SK-N-SH treated with all-trans-retinoic acid at 6 μM for 48 hours (cell line): ENCODE measurements at regions not wholly inside any gene's neighbourhood (a gene's known extent, or its start where the extent isn't known, plus 50 kb on each side); places are given as distances from the start of the nearest gene placed in this dataset.
"Not testable (repeated sequence)": the region's sequence is repeated elsewhere in the genome, so short reads cannot be mapped to it uniquely, and the experiment has no call there.

ENCODE experiments used
- ATAC-seq: fragments of 200-7000 bp; cut with Tn5 transposase; 3 replicates; pipeline ENCODE4 v1.9.1; 2020; ENCODE audit warnings: mild to moderate bottlenecking, moderate library complexity
- ARNTL ChIP-seq: fragments of 450-650 bp; formaldehyde crosslinking; IDR thresholded peaks from 2 replicates; pipeline ENCODE4 v1.5.0; 2020; ENCODE audit warnings: low read depth, mild to moderate bottlenecking, moderate library complexity, borderline replicate concordance
- BACH2 ChIP-seq: fragments of 250-450 bp; sonication (Bioruptor Pico); IDR thresholded peaks from 2 replicates; pipeline ENCODE4 v1.9.0; 2021; ENCODE audit warnings: mild to moderate bottlenecking, borderline replicate concordance
- CREB5 ChIP-seq: fragments of 250-450 bp; sonication (Bioruptor Pico); IDR thresholded peaks from 2 replicates; pipeline ENCODE4 v1.5.1; 2020; ENCODE audit warnings: low read depth, mild to moderate bottlenecking, moderate library complexity
- CSDC2 ChIP-seq: fragments of 250-450 bp; sonication (Bioruptor Pico); IDR thresholded peaks from 2 replicates; pipeline ENCODE4 v1.5.0; 2020; ENCODE audit warnings: mild to moderate bottlenecking, moderate library complexity
- CSRNP3 ChIP-seq: fragments of 250-450 bp; sonication (Bioruptor Pico); IDR thresholded peaks from 2 replicates; pipeline ENCODE4 v1.5.1; 2021; ENCODE audit warnings: mild to moderate bottlenecking, moderate library complexity
- ESRRG ChIP-seq: fragments of 250-450 bp; sonication (Bioruptor Pico); IDR thresholded peaks from 2 replicates; pipeline ENCODE4 v1.6.1; 2021; ENCODE audit warnings: mild to moderate bottlenecking
- GLIS3 ChIP-seq: fragments of 250-450 bp; sonication (Bioruptor Pico); IDR thresholded peaks from 2 replicates; pipeline ENCODE4 v1.5.0; 2020; ENCODE audit warnings: mild to moderate bottlenecking, moderate library complexity
- ISL1 ChIP-seq: fragments of 250-450 bp; sonication (Bioruptor Pico); IDR thresholded peaks from 2 replicates; pipeline ENCODE4 v2.1.2; 2022; ENCODE audit warnings: mild to moderate bottlenecking, moderate library complexity
- POU6F1 ChIP-seq: fragments of 250-450 bp; sonication (Bioruptor Pico); IDR thresholded peaks from 2 replicates; pipeline ENCODE4 v1.8.0; 2021; ENCODE audit warnings: low read depth, mild to moderate bottlenecking, moderate library complexity, borderline replicate concordance
- PPARA ChIP-seq: fragments of 250-450 bp; sonication (Bioruptor Pico); IDR thresholded peaks from 2 replicates; pipeline ENCODE4 v1.5.0; 2020; ENCODE audit warnings: mild to moderate bottlenecking, borderline replicate concordance
- TCF4 ChIP-seq: fragments of 250-450 bp; sonication (Bioruptor Pico); IDR thresholded peaks from 2 replicates; pipeline ENCODE4 v1.8.0; 2021; ENCODE audit warnings: mild to moderate bottlenecking, moderate library complexity, borderline replicate concordance
- TOX ChIP-seq: fragments of 250-450 bp; sonication (Bioruptor Pico); IDR thresholded peaks from 2 replicates; pipeline ENCODE4 v1.8.0; 2021; ENCODE audit warnings: mild to moderate bottlenecking, moderate library complexity, borderline replicate concordance
- TSHZ2 ChIP-seq: fragments of 250-450 bp; sonication (Bioruptor Pico); IDR thresholded peaks from 2 replicates; pipeline ENCODE4 v1.5.0; 2020; ENCODE audit warnings: mild to moderate bottlenecking, moderate library complexity
- ZFP3 ChIP-seq: fragments of 250-450 bp; sonication (Bioruptor Pico); IDR thresholded peaks from 2 replicates; pipeline ENCODE4 v1.5.0; 2020; ENCODE audit warnings: mild to moderate bottlenecking, moderate library complexity
- ZFP30 ChIP-seq: fragments of 450-650 bp; formaldehyde crosslinking; IDR thresholded peaks from 2 replicates; pipeline ENCODE4 v1.5.0; 2022; ENCODE audit warnings: mild to moderate bottlenecking, moderate library complexity
- ZNF565 ChIP-seq: fragments of 450-650 bp; formaldehyde crosslinking; conservative IDR thresholded peaks from 2 replicates; pipeline ENCODE4 v1.5.0; 2020; ENCODE audit warnings: low read depth, mild to moderate bottlenecking, moderate library complexity
- ZNF8 ChIP-seq: fragments of 450-650 bp; formaldehyde crosslinking; IDR thresholded peaks from 2 replicates; pipeline ENCODE4 v1.5.0; 2020; ENCODE audit warnings: mild to moderate bottlenecking, moderate library complexity

GRCh38 chr15:36160351-36160750, 419.1 kb upstream of the CDIN1 start (continued):
- TF ChIP-seq CREB5 (CRISPR knock-in tag) (no peak), POU6F1 (CRISPR knock-in tag) (no peak), ZFP3 (CRISPR knock-in tag) (no peak), GLIS3 (CRISPR knock-in tag) (no peak), ZNF8 (no peak), ISL1 (CRISPR knock-in tag) (no peak), ZNF565 (no peak), CSRNP3 (no peak)
- TF ChIP-seq, all 23 proteins: peak for 0

GRCh38 chr15:36161108-36161507, 418.3 kb upstream of the CDIN1 start:
- no peak for TF ChIP-seq ZFP30
- ATAC-seq: no peak

- no peak for ATAC-seq
- TF ChIP-seq CSRNP3: no peak
- no peak for TF ChIP-seq ZFP3 (CRISPR knock-in tag)
- no peak for TF ChIP-seq CSDC2 (CRISPR knock-in tag)
- TF ChIP-seq TCF4 (CRISPR knock-in tag): no peak
- no peak for TF ChIP-seq CREB5 (CRISPR knock-in tag)
- no peak for TF ChIP-seq BACH2
- TF ChIP-seq TSHZ2 (CRISPR knock-in tag): no peak
- TF ChIP-seq PPARA (CRISPR knock-in tag): no peak
Observed at GRCh38 chr15:36161771-36162212, 417.6 kb upstream of the CDIN1 start.

- ATAC-seq: not testable (repeated sequence)
Observed at GRCh38 chr15:36163983-36164382, 415.4 kb upstream of the CDIN1 start.

- no peak for ATAC-seq
- TF ChIP-seq TOX (CRISPR knock-in tag): no peak
- TF ChIP-seq TSHZ2 (CRISPR knock-in tag): no peak
- no peak for TF ChIP-seq CREB5 (CRISPR knock-in tag)
- TF ChIP-seq GLIS3 (CRISPR knock-in tag): no peak
- TF ChIP-seq PPARA (CRISPR knock-in tag): no peak
- no peak for TF ChIP-seq ESRRG (CRISPR knock-in tag)
- TF ChIP-seq ZNF8: no peak
- TF ChIP-seq CSRNP3: no peak
- no peak for TF ChIP-seq ARNTL (CRISPR knock-in tag)
- no peak for TF ChIP-seq BACH2
- TF ChIP-seq ZFP3 (CRISPR knock-in tag): no peak
Observed at GRCh38 chr15:36172955-36173354, 406.5 kb upstream of the CDIN1 start.
